Right lobe of liver (tissue), 6 donors: ENCODE measurements at regions not wholly inside any gene's neighbourhood (a gene's known extent, or its start where the extent isn't known, plus 50 kb on each side); places are given as distances from the start of the nearest gene placed in this dataset.

ENCODE experiments used
- ATAC-seq, 4 donors: fragments of 200-7000 bp; cut with Tn5 transposase; one replicate each; pipeline ENCODE4 v1.9.1; 2020; ENCODE audit warnings: mild to moderate bottlenecking in 4 of 4, moderate library complexity in 4 of 4
- DNase-seq, 3 donors: peaks; one replicate each; pipeline ENCODE4 v3.0.0-alpha.2; 2020
- H3K27ac ChIP-seq, 3 donors: fragments of 200-600 bp; one replicate each; pipeline ENCODE4 v1.8.0; 2022
- H3K27me3 ChIP-seq, 2 donors: fragments of 200-600 bp; one replicate each; pipeline ENCODE4 v1.8.0; 2022
- H3K36me3 ChIP-seq, 4 donors: fragments of 200-600 bp; sonication (generic) in 1 of 4; one replicate each; pipeline versions ENCODE4 v1.5.1 to v1.8.0; 2017 to 2022; ENCODE audit warnings: control low read depth in 1 of 4
- H3K4me1 ChIP-seq, 4 donors: fragments of 200-600 bp; sonication (generic) in 1 of 4; one replicate each; pipeline versions ENCODE4 v1.5.1 to v1.8.0; 2017 to 2022; ENCODE audit warnings: control low read depth in 1 of 4
- H3K4me3 ChIP-seq, 3 donors: fragments of 200-600 bp; one replicate each; pipeline ENCODE4 v1.8.0; 2022
- H3K9me3 ChIP-seq, 4 donors: fragments of 200-600 bp; sonication (generic) in 1 of 4; one replicate each; pipeline versions ENCODE4 v1.5.1 to v1.8.0; 2017 to 2022; ENCODE audit warnings: control low read depth in 1 of 4
- CTCF ChIP-seq, 4 donors: fragments of 200-600 bp in 3 of 4; fragments of 450-650 bp in 1 of 4; IDR thresholded peaks; one replicate each; pipeline versions ENCODE4 v1.5.1 to v1.8.0; 2016 to 2022; ENCODE audit warnings: antibody characterized with exemption in 4 of 4, mild to moderate bottlenecking in 2 of 4
- POLR2A ChIP-seq: fragments of 450-650 bp; IDR thresholded peaks from one replicate; pipeline ENCODE4 v1.6.1; 2017; ENCODE audit warnings: antibody characterized with exemption, mild to moderate bottlenecking
- WGBS: methylation state at CpG from one replicate; pipeline ENCODE4 v1.1.6; 2018; ENCODE audit warnings: low coverage, low lambda C conversion rate; ENCODE audit not compliant: insufficient coverage; ENCODE audit errors: missing lambda C conversion rate; 5-methylcytosine and 5-hydroxymethylcytosine counted together
- intact Hi-C, 2 donors: fragments of 100-400 bp; cut with DNase I; formaldehyde crosslinking; loops; one replicate each; pipeline versions ENCODE4 v1.11.2 to v1.14.1; 2022
- donor health status: DM: no; HTN: yes; CAD: no.
- donor health status: DM: no; HTN: no; CAD: no.
- donor health status: DM: no; HTN: no; CAD: no.
- donor health status: DM: no; HTN: yes; CAD: no.
- donor health status: DM: no; HTN: yes; CAD: no.

- no peaks in the 10 kb centered on the region for H3K27me3 ChIP-seq
- peak in 2 of 3 donors; percentile 49 to 63 for DNase-seq
- WGBS: 54% methylated on average over 5 of the region's 5 CpGs
- peak; percentile 53 to 75 (median 68) for ATAC-seq
- no peaks in the 10 kb centered on the region for H3K36me3 ChIP-seq
- peak overlapping the region in 1 of 3 donors; percentile 53 for H3K27ac ChIP-seq
- no peaks in the 10 kb centered on the region for H3K4me1 ChIP-seq
- peaks cover 0 to 3% (median 0%) of the 10 kb centered on the region in 4 donors for H3K9me3 ChIP-seq
- intact Hi-C loops: no loop called here
- TF ChIP-seq CTCF (IDR thresholded peaks at IDR 0.05) (no peak), POLR2A (no peak)
- no peak overlapping the region for H3K4me3 ChIP-seq
Measured at GRCh38 chr10:4120096-4120853, 335.3 kb upstream of the KLF6 start.

- WGBS: 20% methylated on average over 2 of the region's 7 CpGs
- no peak for TF ChIP-seq POLR2A
- no peak for TF ChIP-seq CTCF (IDR thresholded peaks at IDR 0.05)
- DNase-seq (no peak), ATAC-seq (no peak)
- H3K27ac ChIP-seq: no peak overlapping the region
- no peaks in the 10 kb centered on the region for H3K4me1 ChIP-seq
- intact Hi-C loops: no loop called here
- H3K27me3 ChIP-seq: no peaks in the 10 kb centered on the region
- H3K36me3 ChIP-seq: no peaks in the 10 kb centered on the region
- H3K9me3 ChIP-seq: no peaks in the 10 kb centered on the region
- no peak overlapping the region for H3K4me3 ChIP-seq
Measured at GRCh38 chr10:4119107-4119506, 334.1 kb upstream of the KLF6 start.

- ATAC-seq (no peak), DNase-seq (no peak)
- no peaks in the 10 kb centered on the region for H3K9me3 ChIP-seq
- WGBS: 93% methylated on average over 1 of the region's 1 CpG
- TF ChIP-seq POLR2A (no peak), CTCF (IDR thresholded peaks at IDR 0.05) (no peak)
- intact Hi-C loops: no loop called here
- H3K27me3 ChIP-seq: no peaks in the 10 kb centered on the region
- H3K4me1 ChIP-seq: no peaks in the 10 kb centered on the region
- H3K36me3 ChIP-seq: no peaks in the 10 kb centered on the region
- no peak overlapping the region for H3K27ac ChIP-seq
- no peak overlapping the region for H3K4me3 ChIP-seq
Measured at GRCh38 chr10:4117604-4118003, 332.6 kb upstream of the KLF6 start.

GRCh38 chr10:4111643-4112042 is 326.6 kb upstream of the KLF6 start:
- H3K36me3 ChIP-seq: no peaks in the 10 kb centered on the region
- H3K9me3 ChIP-seq: no peaks in the 10 kb centered on the region
- no peaks in the 10 kb centered on the region for H3K4me1 ChIP-seq
- intact Hi-C loops: no loop called here
- no peak for TF ChIP-seq CTCF (IDR thresholded peaks at IDR 0.05)
- no peak for TF ChIP-seq POLR2A
- no peaks in the 10 kb centered on the region for H3K27me3 ChIP-seq
- no peak overlapping the region for H3K4me3 ChIP-seq
- ATAC-seq (no peak), DNase-seq (no peak)
- WGBS: 50% methylated on average over 1 of the region's 1 CpG
- H3K27ac ChIP-seq: no peak overlapping the region
